HG03521 (cell line): ENCODE measurements at regions not wholly inside any gene's neighbourhood (a gene's known extent, or its start where the extent isn't known, plus 50 kb on each side); places are given as distances from the start of the nearest gene placed in this dataset.

Experiments used
- ATAC-seq: cut with Tn5 transposase; IDR thresholded peaks from one replicate; pipeline ENCODE4 v1.9.1; 2021; ENCODE audit warnings: mild to moderate bottlenecking, moderate library complexity; ENCODE audit not compliant: unreplicated experiment

GRCh38 chr5:61735531-61735930 lies 403.5 kb downstream of the ZSWIM6 start:
- no peak for ATAC-seq

- ATAC-seq: no peak
Observed at GRCh38 chr5:61735995-61736394, 403.9 kb downstream of the ZSWIM6 start.

- no peak for ATAC-seq
Observed at GRCh38 chr5:61737301-61737963, 405.4 kb downstream of the ZSWIM6 start.

- no peak for ATAC-seq
Observed at GRCh38 chr5:61737964-61738340, 405.9 kb downstream of the ZSWIM6 start.

- no peak for ATAC-seq
Observed at GRCh38 chr5:61738446-61738845, 406.4 kb downstream of the ZSWIM6 start.

GRCh38 chr5:61744690-61745619 lies 412.9 kb downstream of the ZSWIM6 start:
- no peak for ATAC-seq

- no peak for ATAC-seq
Observed at GRCh38 chr5:61746831-61747575, 414.9 kb downstream of the ZSWIM6 start.

GRCh38 chr5:61748121-61748520 lies 416.1 kb downstream of the ZSWIM6 start:
- ATAC-seq: no peak

GRCh38 chr5:61748651-61749050 lies 416.6 kb downstream of the ZSWIM6 start:
- ATAC-seq: no peak

- ATAC-seq: no peak
Observed at GRCh38 chr5:61752588-61752987, 420.5 kb downstream of the ZSWIM6 start.

GRCh38 chr5:61754792-61755191 lies 422.7 kb downstream of the ZSWIM6 start:
- no peak for ATAC-seq

GRCh38 chr5:61755726-61756222 lies 423.7 kb downstream of the ZSWIM6 start:
- ATAC-seq: no peak

GRCh38 chr5:61758711-61759110 lies 426.7 kb downstream of the ZSWIM6 start:
- ATAC-seq: no peak

GRCh38 chr5:61765471-61765870 lies 433.4 kb downstream of the ZSWIM6 start:
- no peak for ATAC-seq

GRCh38 chr5:61766141-61766540 lies 434.1 kb downstream of the ZSWIM6 start:
- no peak for ATAC-seq

GRCh38 chr5:61767231-61768080 lies 435.4 kb downstream of the ZSWIM6 start:
- no peak for ATAC-seq

- ATAC-seq: peak; percentile 98
Observed at GRCh38 chr5:61768692-61769281, 436.7 kb downstream of the ZSWIM6 start.

- no peak for ATAC-seq
Observed at GRCh38 chr5:61771062-61771461, 439.0 kb downstream of the ZSWIM6 start.

GRCh38 chr5:61771808-61772207 lies 439.8 kb downstream of the ZSWIM6 start:
- no peak for ATAC-seq

- ATAC-seq: no peak
Observed at GRCh38 chr5:61775901-61776300, 443.8 kb downstream of the ZSWIM6 start.
